Endothelial cell (in vitro differentiated cells): ENCODE measurements at regions not wholly inside any gene's neighbourhood (a gene's known extent, or its start where the extent isn't known, plus 50 kb on each side); places are given as distances from the start of the nearest gene placed in this dataset.

Experiments
- DNase-seq: peaks from one replicate; pipeline ENCODE4 v3.0.0; 2021; ENCODE audit warnings: low spot score
- H3K27ac Mint-ChIP-seq: one replicate; pipeline ENCODE4 v1.8.0; 2021; ENCODE audit warnings: mixed read lengths, inconsistent platforms; ENCODE audit not compliant: unreplicated experiment
- H3K27me3 Mint-ChIP-seq: one replicate; pipeline ENCODE4 v1.8.0; 2021; ENCODE audit warnings: mild to moderate bottlenecking, moderate library complexity, mixed read lengths, inconsistent platforms; ENCODE audit not compliant: unreplicated experiment
- H3K36me3 Mint-ChIP-seq: one replicate; pipeline ENCODE4 v1.8.0; 2021; ENCODE audit warnings: mild to moderate bottlenecking, low read depth, mixed read lengths, inconsistent platforms; ENCODE audit not compliant: unreplicated experiment
- H3K4me1 Mint-ChIP-seq: one replicate; pipeline ENCODE4 v1.8.0; 2021; ENCODE audit warnings: mild to moderate bottlenecking, mixed read lengths, inconsistent platforms; ENCODE audit not compliant: unreplicated experiment
- H3K4me3 Mint-ChIP-seq: one replicate; pipeline ENCODE4 v1.8.0; 2021; ENCODE audit warnings: mild to moderate bottlenecking, mixed read lengths, inconsistent platforms; ENCODE audit not compliant: unreplicated experiment
- H3K9me3 Mint-ChIP-seq: one replicate; pipeline ENCODE4 v1.8.0; 2021; ENCODE audit warnings: mixed read lengths, inconsistent platforms; ENCODE audit not compliant: unreplicated experiment
- TF ChIP-seq, protein P1 (sequence below): fragments of 200-600 bp; sonication (generic); IDR thresholded peaks from one replicate; pipeline ENCODE4 v1.5.0; 2021; ENCODE audit warnings: antibody characterized with exemption; ENCODE audit not compliant: unreplicated experiment

- H3K9me3 Mint-ChIP-seq = peaks cover 5% of the 10 kb centered on the region
- H3K27ac Mint-ChIP-seq = no peak overlapping the region
- TF ChIP-seq, protein P1, sequence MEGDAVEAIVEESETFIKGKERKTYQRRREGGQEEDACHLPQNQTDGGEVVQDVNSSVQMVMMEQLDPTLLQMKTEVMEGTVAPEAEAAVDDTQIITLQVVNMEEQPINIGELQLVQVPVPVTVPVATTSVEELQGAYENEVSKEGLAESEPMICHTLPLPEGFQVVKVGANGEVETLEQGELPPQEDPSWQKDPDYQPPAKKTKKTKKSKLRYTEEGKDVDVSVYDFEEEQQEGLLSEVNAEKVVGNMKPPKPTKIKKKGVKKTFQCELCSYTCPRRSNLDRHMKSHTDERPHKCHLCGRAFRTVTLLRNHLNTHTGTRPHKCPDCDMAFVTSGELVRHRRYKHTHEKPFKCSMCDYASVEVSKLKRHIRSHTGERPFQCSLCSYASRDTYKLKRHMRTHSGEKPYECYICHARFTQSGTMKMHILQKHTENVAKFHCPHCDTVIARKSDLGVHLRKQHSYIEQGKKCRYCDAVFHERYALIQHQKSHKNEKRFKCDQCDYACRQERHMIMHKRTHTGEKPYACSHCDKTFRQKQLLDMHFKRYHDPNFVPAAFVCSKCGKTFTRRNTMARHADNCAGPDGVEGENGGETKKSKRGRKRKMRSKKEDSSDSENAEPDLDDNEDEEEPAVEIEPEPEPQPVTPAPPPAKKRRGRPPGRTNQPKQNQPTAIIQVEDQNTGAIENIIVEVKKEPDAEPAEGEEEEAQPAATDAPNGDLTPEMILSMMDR = no peak
- H3K4me3 Mint-ChIP-seq = no peak overlapping the region
- H3K27me3 Mint-ChIP-seq = no peaks in the 10 kb centered on the region
- H3K36me3 Mint-ChIP-seq = peaks cover 4% of the 10 kb centered on the region
- no peaks in the 10 kb centered on the region for H3K4me1 Mint-ChIP-seq
- no peak for DNase-seq
Measured at GRCh38 chr3:163946785-163947184, 1131.5 kb downstream of the SI start.

DNA sequence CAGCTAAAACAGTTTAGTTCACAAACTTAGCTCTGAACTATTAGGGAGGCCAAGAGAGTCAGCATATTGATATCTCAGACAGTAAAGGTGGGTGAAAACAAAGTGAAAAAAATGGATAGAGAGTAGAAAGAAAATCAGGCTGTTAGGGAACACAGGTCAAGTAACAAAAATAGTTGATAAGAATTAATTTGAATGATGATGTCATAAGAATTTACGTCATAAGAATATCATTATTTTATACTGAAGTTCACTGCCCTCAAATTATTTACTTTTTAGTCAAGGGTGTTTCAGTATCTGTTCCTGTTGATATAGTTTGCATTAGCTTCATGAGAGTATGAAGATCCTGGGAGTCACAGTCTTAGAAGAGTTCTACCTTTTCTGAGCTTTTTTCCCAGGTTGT is 1134.6 kb downstream of the SI start:
- H3K27ac Mint-ChIP-seq = no peak overlapping the region
- peaks cover 4% of the 10 kb centered on the region for H3K36me3 Mint-ChIP-seq
- H3K4me3 Mint-ChIP-seq = no peak overlapping the region
- TF ChIP-seq, protein P1 = no peak
- no peak for DNase-seq
- H3K27me3 Mint-ChIP-seq = no peaks in the 10 kb centered on the region
- H3K4me1 Mint-ChIP-seq = no peaks in the 10 kb centered on the region
- peaks cover 5% of the 10 kb centered on the region for H3K9me3 Mint-ChIP-seq

GRCh38 chr3:163939926-163940325 is 1138.4 kb downstream of the SI start:
- DNase-seq = no peak
- H3K36me3 Mint-ChIP-seq = peaks cover 4% of the 10 kb centered on the region

GRCh38 chr3:163936543-163936942 is 1141.8 kb downstream of the SI start:
- no peaks in the 10 kb centered on the region for H3K27me3 Mint-ChIP-seq
- no peak overlapping the region for H3K27ac Mint-ChIP-seq
- H3K4me3 Mint-ChIP-seq = no peak overlapping the region

More at GRCh38 chr3:163939926-163940325, 1138.4 kb downstream of the SI start:
- peaks cover 5% of the 10 kb centered on the region for H3K9me3 Mint-ChIP-seq
- no peak overlapping the region for H3K27ac Mint-ChIP-seq
- H3K4me1 Mint-ChIP-seq = no peaks in the 10 kb centered on the region
- TF ChIP-seq, protein P1 = no peak
- no peak overlapping the region for H3K4me3 Mint-ChIP-seq
- no peaks in the 10 kb centered on the region for H3K27me3 Mint-ChIP-seq

GRCh38 chr3:163935411-163935810 is 1142.9 kb downstream of the SI start:
- no peak overlapping the region for H3K27ac Mint-ChIP-seq
- H3K36me3 Mint-ChIP-seq = no peaks in the 10 kb centered on the region
- TF ChIP-seq, protein P1 = no peak
- DNase-seq = no peak
- H3K9me3 Mint-ChIP-seq = no peaks in the 10 kb centered on the region
- H3K27me3 Mint-ChIP-seq = no peaks in the 10 kb centered on the region
- no peak overlapping the region for H3K4me3 Mint-ChIP-seq
- H3K4me1 Mint-ChIP-seq = no peaks in the 10 kb centered on the region

More at GRCh38 chr3:163936543-163936942, 1141.8 kb downstream of the SI start:
- DNase-seq = no peak
- Mint-ChIP-seq H3K9me3 (no peaks in the 10 kb centered on the region), H3K36me3 (no peaks in the 10 kb centered on the region), H3K4me1 (no peaks in the 10 kb centered on the region)
- TF ChIP-seq, protein P1 = no peak
